OCI-LY1 (cell line): ENCODE measurements at regions not wholly inside any gene's neighbourhood (a gene's known extent, or its start where the extent isn't known, plus 50 kb on each side); places are given as distances from the start of the nearest gene placed in this dataset.

Experiments
- H2AFZ ChIP-seq: fragments of 200-600 bp; sonication (generic), shearing (Covaris generic); 2 replicates; pipeline ENCODE4 v1.6.0; 2014; ENCODE audit warnings: antibody characterized with exemption, mild to moderate bottlenecking, low read length
- H3F3A ChIP-seq: fragments of 200-600 bp; sonication (generic), shearing (Covaris generic); 2 replicates; pipeline ENCODE4 v1.6.0; 2014; ENCODE audit warnings: mild to moderate bottlenecking, antibody characterized with exemption, low read length, moderate library complexity; ENCODE audit not compliant: insufficient read depth
- H3K27ac ChIP-seq: fragments of 200-600 bp; sonication (generic); 2 replicates; pipeline ENCODE4 v1.5.1; 2014; ENCODE audit warnings: low read length, mixed run types, mild to moderate bottlenecking, low read depth; ENCODE audit not compliant: poor library complexity, severe bottlenecking
- H3K27me3 ChIP-seq: fragments of 200-600 bp; sonication (generic); 2 replicates; pipeline ENCODE4 v1.6.0; 2014; ENCODE audit warnings: antibody characterized with exemption, mild to moderate bottlenecking, low read length, moderate library complexity; ENCODE audit not compliant: insufficient read depth
- H3K36me3 ChIP-seq: fragments of 200-600 bp; sonication (generic); 2 replicates; pipeline ENCODE4 v1.6.1; 2014; ENCODE audit warnings: mild to moderate bottlenecking, antibody characterized with exemption, low read length, moderate library complexity, mixed read lengths; ENCODE audit not compliant: insufficient read depth
- H3K4me1 ChIP-seq: fragments of 200-600 bp; sonication (generic); 2 replicates; pipeline ENCODE4 v1.5.1; 2014; ENCODE audit warnings: mild to moderate bottlenecking, low read length, moderate library complexity; ENCODE audit not compliant: insufficient read depth, severe bottlenecking
- H3K4me2 ChIP-seq: fragments of 200-600 bp; sonication (generic), shearing (Covaris generic); 2 replicates; pipeline ENCODE4 v1.6.1; 2014; ENCODE audit warnings: low read length
- H3K4me3 ChIP-seq: fragments of 200-600 bp; sonication (generic); 2 replicates; pipeline ENCODE4 v1.5.1; 2014; ENCODE audit warnings: low read length, low read depth, mild to moderate bottlenecking, mixed read lengths; ENCODE audit not compliant: poor library complexity, severe bottlenecking
- H3K79me2 ChIP-seq: fragments of 200-600 bp; shearing (Covaris generic); 2 replicates; pipeline ENCODE4 v1.6.1; 2016; ENCODE audit warnings: mixed run types, low read length, mixed read lengths; ENCODE audit not compliant: insufficient read depth
- H3K9ac ChIP-seq: fragments of 200-600 bp; sonication (generic), shearing (Covaris generic); 2 replicates; pipeline ENCODE4 v1.6.1; 2014; ENCODE audit warnings: mild to moderate bottlenecking, low read length, mixed read lengths
- H3K9me2 ChIP-seq: fragments of 200-600 bp; sonication (generic), shearing (Covaris generic); 2 replicates; pipeline ENCODE4 v1.6.1; 2014; ENCODE audit warnings: low read depth, mild to moderate bottlenecking, low read length, mixed read lengths
- H3K9me3 ChIP-seq: fragments of 200-600 bp; shearing (Covaris generic); 2 replicates; pipeline ENCODE4 v1.6.1; 2014; ENCODE audit warnings: low read length, mixed read lengths
- H4K20me1 ChIP-seq: fragments of 200-600 bp; sonication (generic), shearing (Covaris generic); 2 replicates; pipeline ENCODE4 v1.6.0; 2016; ENCODE audit warnings: mild to moderate bottlenecking, low read length; ENCODE audit not compliant: insufficient read depth
- CTCF ChIP-seq: fragments of 200-600 bp; sonication (generic), shearing (Covaris generic); IDR thresholded peaks from 2 replicates; pipeline ENCODE4 v1.5.1; 2017; ENCODE audit warnings: mild to moderate bottlenecking, antibody characterized with exemption, low read length, moderate library complexity, mixed read lengths
- EZH2 ChIP-seq: fragments of 200-600 bp; sonication (generic), shearing (Covaris generic); IDR thresholded peaks from 2 replicates; pipeline ENCODE4 v1.8.0; 2017; ENCODE audit warnings: borderline replicate concordance, mixed run types, mild to moderate bottlenecking, antibody characterized with exemption, low read length, moderate library complexity, mixed read lengths

- H3K9me2 ChIP-seq: no peaks in the 10 kb centered on the region
- peaks cover 4% of the 10 kb centered on the region for H3K36me3 ChIP-seq
- no peaks in the 10 kb centered on the region for H3K79me2 ChIP-seq
- no peak overlapping the region for H3K4me2 ChIP-seq
- no peak overlapping the region for H3K4me3 ChIP-seq
- no peaks in the 10 kb centered on the region for H3K27me3 ChIP-seq
- no peak overlapping the region for H2AFZ ChIP-seq
- no peak overlapping the region for H3K9ac ChIP-seq
- H3F3A ChIP-seq: no peaks in the 10 kb centered on the region
- no peak overlapping the region for H3K27ac ChIP-seq
- peaks cover 9% of the 10 kb centered on the region for H3K4me1 ChIP-seq
- H4K20me1 ChIP-seq: no peaks in the 10 kb centered on the region
- TF ChIP-seq EZH2 (no peak), CTCF (no peak)
- peaks cover 9% of the 10 kb centered on the region; the same call in 1 of the 2 replicates for H3K9me3 ChIP-seq
These were observed 1155.6 kb downstream of the AMY1C start for GRCh38 chr1:104905322-104905721.

GRCh38 chr1:104906141-104906540, 1156.4 kb downstream of the AMY1C start:
- no peak overlapping the region for H3K27ac ChIP-seq
- H3K4me2 ChIP-seq: no peak overlapping the region
- H3K79me2 ChIP-seq: no peaks in the 10 kb centered on the region
- no peak overlapping the region for H3K9ac ChIP-seq
- peaks cover 6% of the 10 kb centered on the region for H3K9me3 ChIP-seq
- H3K27me3 ChIP-seq: no peaks in the 10 kb centered on the region
- H3K4me3 ChIP-seq: no peak overlapping the region
- H3K36me3 ChIP-seq: peaks cover 4% of the 10 kb centered on the region
- H4K20me1 ChIP-seq: no peaks in the 10 kb centered on the region
- H3F3A ChIP-seq: no peaks in the 10 kb centered on the region
- TF ChIP-seq EZH2: no peak
- TF ChIP-seq CTCF: no peak
- H3K9me2 ChIP-seq: no peaks in the 10 kb centered on the region
- H2AFZ ChIP-seq: no peak overlapping the region
- peaks cover 9% of the 10 kb centered on the region for H3K4me1 ChIP-seq

- Histone ChIP-seq H3K27me3 (no peaks in the 10 kb centered on the region), H3K9me2 (no peaks in the 10 kb centered on the region), H3F3A (no peaks in the 10 kb centered on the region), H3K36me3 (no peaks in the 10 kb centered on the region), H3K9ac (no peak overlapping the region), H3K4me1 (peaks cover 32% of the 10 kb centered on the region), H2AFZ (no peak overlapping the region), H3K4me2 (no peak overlapping the region), H3K27ac (no peak overlapping the region), H3K4me3 (no peak overlapping the region), H3K79me2 (no peaks in the 10 kb centered on the region), H4K20me1 (no peaks in the 10 kb centered on the region), H3K9me3 (no peaks in the 10 kb centered on the region)
- no peak for TF ChIP-seq EZH2
- TF ChIP-seq CTCF: no peak
These were observed 1169.5 kb downstream of the AMY1C start for GRCh38 chr1:104919188-104919587.
